ENCODE measurements at regions not wholly inside any gene's neighbourhood (a gene's known extent, or its start where the extent isn't known, plus 50 kb on each side); places are given as distances from the start of the nearest gene placed in this dataset.

- TF ChIP-seq JUND (IDR thresholded peaks at IDR 0.05; ENCODE audit: low read length) (no peak), CTCF (IDR thresholded peaks at IDR 0.05; ENCODE audit: control extremely low read depth in 1 of 3, insufficient read depth in 1 of 3, low read depth in 1 of 3, low read length in 3 of 3) (no peak), ZNF274 (IDR thresholded peaks at IDR 0.05; ENCODE audit: borderline replicate concordance, extremely low read depth, low read length) (no peak), TBP (IDR thresholded peaks at IDR 0.05; ENCODE audit: low read depth, low read length) (no peak), RAD21 (IDR thresholded peaks at IDR 0.05 in 1 of 2, conservative IDR thresholded peaks at IDR 0.05 in 1 of 2; ENCODE audit: low read depth in 2 of 2, low read length in 2 of 2) (no peak), POLR2A (IDR thresholded peaks at IDR 0.05; ENCODE audit: control extremely low read depth in 1 of 2, low read depth in 2 of 2, low read length in 2 of 2) (no peak), KDM1A (IDR thresholded peaks at IDR 0.05; ENCODE audit: borderline replicate concordance, low read length) (no peak), USF2 (IDR thresholded peaks at IDR 0.05; ENCODE audit: low read length) (no peak), RFX5 (IDR thresholded peaks at IDR 0.05; ENCODE audit: borderline replicate concordance, low read depth, low read length) (no peak), EZH2 (IDR thresholded peaks at IDR 0.05; ENCODE audit: low read depth, low read length, severe bottlenecking) (no peak), TAF1 (IDR thresholded peaks at IDR 0.05; ENCODE audit: low read depth, low read length) (no peak)
Observed at GRCh38 chr18:76643199-76643598, 148.2 kb upstream of the ZNF516 start.

Data from H1 (cell line).